Heart left ventricle (tissue), 16 donors: ENCODE measurements at regions not wholly inside any gene's neighbourhood (a gene's known extent, or its start where the extent isn't known, plus 50 kb on each side); places are given as distances from the start of the nearest gene placed in this dataset.

ENCODE experiments used
- ATAC-seq, 4 donors: fragments of 200-7000 bp; cut with Tn5 transposase; one replicate each; pipeline ENCODE4 v1.9.1; 2020 to 2022; ENCODE audit warnings: moderate library complexity in 4 of 4, mild to moderate bottlenecking in 3 of 4, moderate number of reproducible peaks in 1 of 4
- DNase-seq, 5 donors: peaks; one replicate each; pipeline ENCODE4 v3.0.0-alpha.2; 2020
- H3K27ac ChIP-seq, 12 donors: fragments of 200-600 bp; sonication (generic) in 4 of 12; one replicate each; pipeline versions ENCODE4 v1.5.0 to v1.8.0; 2016 to 2022; ENCODE audit warnings: mild to moderate bottlenecking in 2 of 12
- H3K27me3 ChIP-seq, 9 donors: fragments of 200-600 bp; sonication (generic) in 2 of 9; one replicate each; pipeline versions ENCODE4 v1.5.1 to v1.8.0; 2016 to 2022; ENCODE audit warnings: mild to moderate bottlenecking in 3 of 9
- H3K36me3 ChIP-seq, 9 donors: fragments of 200-600 bp; sonication (generic) in 2 of 9; one replicate each; pipeline versions ENCODE4 v1.5.0 to v1.8.0; 2018 to 2022; ENCODE audit warnings: mild to moderate bottlenecking in 2 of 9
- H3K4me1 ChIP-seq, 12 donors: fragments of 200-600 bp; sonication (generic) in 4 of 12; one replicate each; pipeline versions ENCODE4 v1.5.0 to v1.8.0; 2016 to 2022; ENCODE audit warnings: mild to moderate bottlenecking in 3 of 12
- H3K4me3 ChIP-seq, 12 donors: fragments of 200-600 bp; sonication (generic) in 4 of 12; one replicate each; pipeline versions ENCODE4 v1.5.0 to v1.8.0; 2017 to 2022; ENCODE audit warnings: mild to moderate bottlenecking in 9 of 12, moderate library complexity in 4 of 12
- H3K9me3 ChIP-seq, 12 donors: fragments of 200-600 bp; sonication (generic) in 4 of 12; one replicate each; pipeline versions ENCODE4 v1.5.0 to v1.8.0; 2016 to 2022; ENCODE audit warnings: mild to moderate bottlenecking in 1 of 12
- POLR2A ChIP-seq, 2 donors: fragments of 450-650 bp; IDR thresholded peaks; one replicate each; pipeline ENCODE4 v1.6.1; 2017; ENCODE audit warnings: antibody characterized with exemption in 2 of 2, mild to moderate bottlenecking in 2 of 2, moderate library complexity in 2 of 2
- WGBS, 4 donors: extraction: QIAGEN DNeasy Blood & Tissue Kit in 2 of 4; methylation state at CpG; one replicate each; pipeline versions ENCODE4 v1.1.5 to v1.1.7; 2013 to 2018; 5-methylcytosine and 5-hydroxymethylcytosine counted together
- intact Hi-C, 10 donors: fragments of 100-400 bp; cut with DNase I; formaldehyde crosslinking; loops; one replicate each; pipeline versions ENCODE4 v1.11.1 to v1.14.2; 2022
- TF ChIP-seq, protein P1 (sequence below), 12 donors: fragments of 200-600 bp; sonication (generic) in 4 of 12; IDR thresholded peaks; one replicate each; pipeline versions ENCODE4 v1.5.0 to v1.8.0; 2018 to 2022; ENCODE audit warnings: antibody characterized with exemption in 12 of 12, mild to moderate bottlenecking in 5 of 12
- donor health status: ischemic (EF 13 %, LVEDD 7.1; RV severe dilation, severe dysfunction).
- donor health status: healthy with polysubstance abuse.
- donor health status: DM: no; HTN: yes; CAD: no.
- donor health status: DM: no; HTN: no; CAD: no.
- donor health status: ischemic (EF 25% LVEDD 6.9; RV normal size, moderate dysfunction).
- donor health status: ischemic (EF 25% LVEDD 5.7; RV mildly dilated, moderate dysfunction).
- donor health status: healthy.
- donor health status: DM: yes; HTN: yes; CAD: no.
- donor health status: ischemic (EF 35%, LVEDD 5.7; RV mildly dilated, moderate dysfunction).
- donor health status: nonischemic (EF 11% LVEDD 7.7; RV severe dilation, severe dysfunction).
- donor health status: DM: yes; HTN: yes; CAD: no.
- donor health status: PGD.
- donor health status: ischemic (EF 29% LVEDD 5.4; RV normal size, mild dysfunction).
- donor health status: nonischemic (EF 23%, LVEDD 6.1; RV moderate dilation, normal function).

DNA sequence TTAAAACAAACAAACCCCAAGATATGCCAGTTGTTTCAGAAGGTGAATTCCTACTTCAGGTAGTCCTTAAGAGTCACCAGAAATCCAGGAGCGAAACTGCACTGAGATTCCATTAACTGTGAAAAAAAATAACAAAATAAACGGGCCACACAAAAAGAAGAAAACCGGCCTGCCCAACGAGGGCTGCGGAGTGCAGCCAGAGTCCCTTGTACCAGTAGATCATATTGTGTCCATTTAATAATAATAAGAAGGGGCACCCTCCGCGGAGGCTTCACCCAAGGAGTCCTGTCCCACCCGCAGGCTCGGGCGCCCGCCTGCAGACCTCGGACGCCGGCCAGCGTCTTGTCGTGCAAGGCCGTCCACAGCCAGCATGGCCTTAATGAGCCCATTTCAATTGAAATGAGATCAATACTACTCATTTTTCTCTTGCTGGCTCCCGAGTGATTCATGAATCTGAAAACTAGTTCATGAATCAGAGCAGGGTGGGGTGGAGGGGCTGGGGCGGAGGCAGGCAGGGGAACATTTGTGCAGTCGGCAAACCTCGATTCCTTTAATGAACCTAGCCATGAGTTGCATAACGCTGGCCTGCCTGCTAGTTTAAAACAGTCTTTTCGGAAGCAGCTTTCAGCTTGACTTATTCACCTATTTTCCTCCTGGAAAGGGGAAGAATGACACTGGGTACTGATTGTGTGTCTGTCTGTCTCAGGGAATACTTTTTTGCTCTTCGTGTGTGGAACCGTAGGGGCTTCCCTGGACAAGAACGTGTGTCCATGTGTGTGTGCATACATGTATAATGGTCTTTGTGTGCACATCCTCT, 113.1 kb upstream of the IRF2BP2 start:
- peaks cover 41 to 98% (median 92%) of the 10 kb centered on the region in 12 donors for H3K4me1 ChIP-seq
- ATAC-seq, result peak; percentile 6 to 39 (median 16)
- H3K27me3 ChIP-seq, result no peaks in the 10 kb centered on the region
- peak in 4 of 5 donors; percentile 66 to 79 (median 72) for DNase-seq
- no peaks in the 10 kb centered on the region for H3K9me3 ChIP-seq
- 39 to 50% (median 46%) methylated on average over 25 to 26 of the region's 26 CpGs for WGBS, 4 donors
- H3K27ac ChIP-seq, result peak overlapping the region; percentile 93 to 99 (median 99)
- H3K36me3 ChIP-seq, result no peaks in the 10 kb centered on the region
- intact Hi-C loops, result loop anchor here (2.0 to 10.0 kb wide), 21 partner anchors 110 to 359 kb away; partner anchors contain the start of gene IRF2BP2 (in 1 of the 10)
- no peak for TF ChIP-seq POLR2A (IDR thresholded peaks at IDR 0.05)
- TF ChIP-seq, protein P1, sequence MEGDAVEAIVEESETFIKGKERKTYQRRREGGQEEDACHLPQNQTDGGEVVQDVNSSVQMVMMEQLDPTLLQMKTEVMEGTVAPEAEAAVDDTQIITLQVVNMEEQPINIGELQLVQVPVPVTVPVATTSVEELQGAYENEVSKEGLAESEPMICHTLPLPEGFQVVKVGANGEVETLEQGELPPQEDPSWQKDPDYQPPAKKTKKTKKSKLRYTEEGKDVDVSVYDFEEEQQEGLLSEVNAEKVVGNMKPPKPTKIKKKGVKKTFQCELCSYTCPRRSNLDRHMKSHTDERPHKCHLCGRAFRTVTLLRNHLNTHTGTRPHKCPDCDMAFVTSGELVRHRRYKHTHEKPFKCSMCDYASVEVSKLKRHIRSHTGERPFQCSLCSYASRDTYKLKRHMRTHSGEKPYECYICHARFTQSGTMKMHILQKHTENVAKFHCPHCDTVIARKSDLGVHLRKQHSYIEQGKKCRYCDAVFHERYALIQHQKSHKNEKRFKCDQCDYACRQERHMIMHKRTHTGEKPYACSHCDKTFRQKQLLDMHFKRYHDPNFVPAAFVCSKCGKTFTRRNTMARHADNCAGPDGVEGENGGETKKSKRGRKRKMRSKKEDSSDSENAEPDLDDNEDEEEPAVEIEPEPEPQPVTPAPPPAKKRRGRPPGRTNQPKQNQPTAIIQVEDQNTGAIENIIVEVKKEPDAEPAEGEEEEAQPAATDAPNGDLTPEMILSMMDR (IDR thresholded peaks at IDR 0.05), result no peak
- peak overlapping the region in 7 of 12 donors; percentile 5 to 37 (median 26) for H3K4me3 ChIP-seq

DNA sequence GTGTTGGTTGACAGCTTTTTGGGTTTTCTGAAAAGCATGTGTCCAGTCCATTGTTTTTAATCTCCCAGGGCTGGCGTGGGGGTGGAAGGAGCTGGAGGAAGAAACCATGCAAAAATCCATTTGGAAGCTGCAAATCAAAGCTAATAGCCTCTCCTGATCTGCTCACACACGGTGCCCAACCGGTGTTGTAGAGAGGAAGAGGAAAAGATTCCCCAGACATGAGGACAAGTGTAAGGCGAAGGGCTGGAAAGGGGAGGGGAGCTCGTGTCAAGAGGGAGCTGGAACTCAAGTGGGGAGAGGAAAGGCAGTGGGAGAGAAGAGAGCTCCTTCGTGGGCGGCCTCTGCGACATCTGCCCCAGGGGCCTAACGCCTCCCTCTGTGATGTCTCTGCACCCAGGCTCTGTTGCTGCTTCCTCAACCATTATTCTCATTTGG, 112.3 kb upstream of the IRF2BP2 start:
- ATAC-seq (no peak), DNase-seq (peak in 3 of 5 donors; percentile 48 to 50 (median 48))
- WGBS, 4 donors, result 28 to 32% (median 30%) methylated on average over 9 of the region's 9 CpGs
- H3K4me1 ChIP-seq, result peaks cover 36 to 98% (median 91%) of the 10 kb centered on the region in 12 donors
- TF ChIP-seq, protein P1 (IDR thresholded peaks at IDR 0.05), result no peak
- no peak for TF ChIP-seq POLR2A (IDR thresholded peaks at IDR 0.05)
- H3K36me3 ChIP-seq, result no peaks in the 10 kb centered on the region
- H3K27ac ChIP-seq, result peak overlapping the region; percentile 93 to 99 (median 99)
- intact Hi-C loops, result loop anchor here (2.0 to 10.0 kb wide), 21 partner anchors 109 to 360 kb away; partner anchors contain the start of gene IRF2BP2 (in 1 of the 10)
- peak overlapping the region in 6 of 12 donors; percentile 4 to 37 (median 6) for H3K4me3 ChIP-seq
- no peaks in the 10 kb centered on the region for H3K27me3 ChIP-seq
- H3K9me3 ChIP-seq, result no peaks in the 10 kb centered on the region

DNA sequence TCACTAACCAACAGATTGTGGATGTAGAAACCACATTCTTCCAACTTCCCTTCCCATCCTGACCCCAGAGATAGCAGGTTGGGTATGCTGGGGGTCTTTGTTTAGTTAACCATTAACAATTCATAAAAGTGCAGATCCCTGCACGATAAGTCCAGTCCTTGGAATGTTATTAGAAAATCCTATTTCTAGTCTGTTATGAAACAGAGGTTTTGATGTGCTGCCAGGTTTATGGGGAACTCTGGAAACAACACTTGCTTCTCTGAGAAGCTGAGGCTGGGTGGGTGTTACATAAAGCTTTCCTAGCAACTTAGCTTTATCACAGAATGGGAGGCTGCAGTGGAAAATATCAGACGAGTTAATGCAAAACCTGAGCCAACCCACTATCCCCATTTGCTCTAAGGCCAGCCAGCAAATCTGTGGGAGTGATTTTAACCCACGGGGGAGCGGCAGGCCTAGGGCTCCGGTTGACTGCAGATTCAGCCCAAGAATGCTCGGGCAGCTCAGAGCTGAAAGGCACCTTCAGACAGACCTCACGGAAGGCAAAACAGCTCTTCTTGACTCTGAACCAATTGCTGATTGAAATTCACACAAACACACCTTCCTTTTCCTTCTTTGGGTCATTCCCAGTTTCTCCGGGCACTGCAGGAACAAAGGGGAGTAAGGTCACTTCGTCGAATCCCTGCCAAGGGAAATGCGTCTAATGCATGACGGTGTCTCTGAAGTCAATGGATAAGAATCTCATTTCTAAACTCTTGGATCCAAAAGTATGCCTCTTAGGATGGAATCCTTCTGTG, 111.7 kb upstream of the IRF2BP2 start:
- peaks cover 31 to 98% (median 91%) of the 10 kb centered on the region in 12 donors for H3K4me1 ChIP-seq
- intact Hi-C loops, result loop anchor here (2.0 to 10.0 kb wide), 22 partner anchors 109 to 361 kb away; partner anchors contain the start of gene IRF2BP2 (in 1 of the 10)
- no peaks in the 10 kb centered on the region for H3K36me3 ChIP-seq
- TF ChIP-seq, protein P1 (IDR thresholded peaks at IDR 0.05), result no peak
- no peak for TF ChIP-seq POLR2A (IDR thresholded peaks at IDR 0.05)
- H3K27ac ChIP-seq, result peak overlapping the region; percentile 93 to 99 (median 99)
- H3K9me3 ChIP-seq, result no peaks in the 10 kb centered on the region
- H3K27me3 ChIP-seq, result no peaks in the 10 kb centered on the region
- ATAC-seq, result peak; percentile 4 to 12 (median 11)
- H3K4me3 ChIP-seq, result peak overlapping the region in 5 of 12 donors; percentile 4 to 37 (median 4)
- DNase-seq, result peak in 4 of 5 donors; percentile 67 to 82 (median 73)
- 4 to 9% (median 9%) methylated on average over 12 of the region's 12 CpGs for WGBS, 4 donors
